SK-N-SH (cell line): ENCODE measurements at regions not wholly inside any gene's neighbourhood (a gene's known extent, or its start where the extent isn't known, plus 50 kb on each side); places are given as distances from the start of the nearest gene placed in this dataset.

Experiments
- CTCF ChIA-PET: fragments of 300-600, 350-600 bp; formaldehyde crosslinking; extraction: SDS; loops from one replicate; lab custom pipeline; 2021; lab: Yijun Ruan, JAX
- POLR2A ChIA-PET: fragments of 350-600 bp; sonication (Branson Sonifier 250); formaldehyde crosslinking; extraction: SDS; loops from one replicate; lab custom pipeline; 2020; ENCODE audit warnings: antibody characterized with exemption, inconsistent platforms; lab: Yijun Ruan, JAX
- DNase-seq: peaks from one replicate; pipeline ENCODE4 v3.0.0; 2012
- H2AFZ ChIP-seq: fragments of 200-600 bp; sonication (generic); 2 replicates; pipeline ENCODE4 v1.8.1; 2016; ENCODE audit warnings: antibody characterized with exemption, mild to moderate bottlenecking, low read depth
- H3F3A ChIP-seq: fragments of 200-600 bp; sonication (generic); replicated peaks from 2 replicates; pipeline ENCODE3; 2016; ENCODE audit warnings: antibody characterized with exemption, mild to moderate bottlenecking; ENCODE audit not compliant: insufficient read depth
- H3K27ac ChIP-seq, 2 experiments: fragments of 200-500 bp in 1 of 2; fragments of 200-600 bp in 1 of 2; sonication (Bioruptor generic) in 1 of 2; sonication (generic), shearing (Covaris generic) in 1 of 2; 2 replicates each; pipeline versions ENCODE4 v1.5.1 to v1.6.1; 2014 to 2016; ENCODE audit warnings: low read depth in 2 of 2, inconsistent platforms in 1 of 2, low read length in 1 of 2, mild to moderate bottlenecking in 1 of 2, mixed read lengths in 1 of 2
- H3K27me3 ChIP-seq: fragments of 200-600 bp; sonication (generic), shearing (Covaris generic); 2 replicates; pipeline ENCODE4 v1.6.1; 2016; ENCODE audit warnings: mixed run types; ENCODE audit not compliant: insufficient read depth
- H3K36me3 ChIP-seq, 2 experiments: fragments of 200-500 bp in 1 of 2; fragments of 200-600 bp in 1 of 2; sonication (Bioruptor generic) in 1 of 2; sonication (generic) in 1 of 2; replicated peaks in 1 of 2; 2 replicates each; pipeline versions ENCODE3 to v1.5.1; 2014 to 2016; ENCODE audit warnings: low read length in 1 of 2, mild to moderate bottlenecking in 1 of 2; ENCODE audit not compliant: insufficient read depth in 2 of 2, control insufficient read depth in 1 of 2
- H3K4me1 ChIP-seq, 2 experiments: fragments of 200-500 bp in 1 of 2; fragments of 200-600 bp in 1 of 2; sonication (Bioruptor generic) in 1 of 2; sonication (generic), shearing (Covaris generic) in 1 of 2; 2 replicates each; pipeline versions ENCODE4 v1.5.1 to v1.6.1; 2014 to 2016; ENCODE audit warnings: low read depth in 1 of 2, low read length in 1 of 2, mixed run types in 1 of 2; ENCODE audit not compliant: insufficient read depth in 2 of 2, control insufficient read depth in 1 of 2
- H3K4me2 ChIP-seq: fragments of 200-600 bp; sonication (generic), shearing (Covaris generic); 2 replicates; pipeline ENCODE4 v1.6.1; 2017; ENCODE audit warnings: mixed run types
- H3K4me3 ChIP-seq, 2 experiments: fragments of 200-500 bp in 1 of 2; fragments of 200-600 bp in 1 of 2; sonication (Bioruptor generic) in 1 of 2; sonication (generic), shearing (Covaris generic) in 1 of 2; 2 replicates each; pipeline versions ENCODE4 v1.5.1 to v1.8.1; 2014 to 2016; ENCODE audit warnings: low read depth in 2 of 2, inconsistent platforms in 1 of 2, low read length in 1 of 2, mild to moderate bottlenecking in 1 of 2, mixed read lengths in 1 of 2, moderate library complexity in 1 of 2
- H3K79me2 ChIP-seq: fragments of 200-600 bp; sonication (generic); 2 replicates; pipeline ENCODE4 v1.8.1; 2017; ENCODE audit warnings: mild to moderate bottlenecking; ENCODE audit not compliant: insufficient read depth
- H3K9ac ChIP-seq: fragments of 200-600 bp; sonication (generic); 2 replicates; pipeline ENCODE4 v1.6.1; 2017; ENCODE audit warnings: mixed run types
- H3K9me2 ChIP-seq: fragments of 200-600 bp; sonication (generic); 2 replicates; pipeline ENCODE4 v1.6.1; 2017; ENCODE audit warnings: mixed run types
- H3K9me3 ChIP-seq: fragments of 200-600 bp; sonication (generic); 2 replicates; pipeline ENCODE4 v1.6.1; 2017; ENCODE audit warnings: mixed run types, mild to moderate bottlenecking, moderate library complexity
- H4K20me1 ChIP-seq: fragments of 200-600 bp; sonication (generic); 2 replicates; pipeline ENCODE4 v1.6.1; 2017; ENCODE audit warnings: mild to moderate bottlenecking, mixed run types; ENCODE audit not compliant: insufficient read depth
- ELF1 ChIP-seq: IDR thresholded peaks from 2 replicates; pipeline ENCODE4 v1.4.0; 2012
- EZH2phosphoT487 ChIP-seq: fragments of 200-600 bp; sonication (generic); IDR thresholded peaks from 2 replicates; pipeline ENCODE4 v1.6.1; 2017; ENCODE audit warnings: low read depth, mixed run types, mild to moderate bottlenecking, antibody characterized with exemption, moderate library complexity, borderline replicate concordance
- FOXM1 ChIP-seq: IDR thresholded peaks from 2 replicates; pipeline ENCODE4 v1.4.0; 2012; ENCODE audit warnings: low read depth, mild to moderate bottlenecking
- MEF2A ChIP-seq: IDR thresholded peaks from 2 replicates; pipeline ENCODE4 v1.4.0; 2012; ENCODE audit warnings: low read depth, borderline replicate concordance
- NFIC ChIP-seq: IDR thresholded peaks from 2 replicates; pipeline ENCODE4 v1.4.0; 2012; ENCODE audit warnings: borderline replicate concordance
- NRF1 ChIP-seq: IDR thresholded peaks from 2 replicates; pipeline ENCODE4 v1.6.1; 2012; ENCODE audit warnings: low read depth, mild to moderate bottlenecking, low read length
- RFX5 ChIP-seq: IDR thresholded peaks from 2 replicates; pipeline ENCODE4 v1.6.1; 2012; ENCODE audit warnings: mild to moderate bottlenecking, improper control_type of control experiment, low read length
- RXRA ChIP-seq: IDR thresholded peaks from 2 replicates; pipeline ENCODE4 v1.4.0; 2012; ENCODE audit warnings: low read depth, mild to moderate bottlenecking, borderline replicate concordance
- SIN3A ChIP-seq: IDR thresholded peaks from 2 replicates; pipeline ENCODE4 v1.6.1; 2012; ENCODE audit warnings: low read depth, mild to moderate bottlenecking, low read length, moderate library complexity, borderline replicate concordance
- TEAD4 ChIP-seq: IDR thresholded peaks from 2 replicates; pipeline ENCODE4 v1.4.0; 2012; ENCODE audit warnings: mild to moderate bottlenecking, borderline replicate concordance; ENCODE audit not compliant: insufficient read depth
- WGBS: methylation state at CpG from one replicate; pipeline ENCODE4 v1.1.6; 2017; ENCODE audit warnings: low lambda C conversion rate; 5-methylcytosine and 5-hydroxymethylcytosine counted together
- TF ChIP-seq, protein P1 (sequence below): IDR thresholded peaks from 2 replicates; pipeline ENCODE4; 2012
- TF ChIP-seq, protein P2 (sequence below): fragments of 200-600 bp; sonication (generic); IDR thresholded peaks from 2 replicates; pipeline ENCODE4 v1.6.1; 2017; ENCODE audit warnings: antibody characterized with exemption, mild to moderate bottlenecking, moderate library complexity
- TF ChIP-seq, protein P3 (sequence below): IDR thresholded peaks from 2 replicates; pipeline ENCODE4 v1.6.1; 2012; ENCODE audit warnings: mild to moderate bottlenecking, low read depth, low read length, moderate library complexity
- TF ChIP-seq, protein P4 (sequence below): IDR thresholded peaks from 2 replicates; pipeline ENCODE4 v1.4.0; 2012; ENCODE audit warnings: low read depth, borderline replicate concordance
- TF ChIP-seq, protein P5 (sequence below): IDR thresholded peaks from 2 replicates; pipeline ENCODE4 v1.4.0; 2012; ENCODE audit warnings: low read depth
- TF ChIP-seq, protein P6 (sequence below): fragments of 150-350 bp; IDR thresholded peaks from 2 replicates; pipeline ENCODE4 v1.6.1; 2017; ENCODE audit warnings: antibody characterized with exemption, low read length, low read depth, borderline replicate concordance
- TF ChIP-seq, protein P7 (sequence below): IDR thresholded peaks from 2 replicates; pipeline ENCODE4 v1.4.0; 2012; ENCODE audit warnings: low read depth, borderline replicate concordance

DNA sequence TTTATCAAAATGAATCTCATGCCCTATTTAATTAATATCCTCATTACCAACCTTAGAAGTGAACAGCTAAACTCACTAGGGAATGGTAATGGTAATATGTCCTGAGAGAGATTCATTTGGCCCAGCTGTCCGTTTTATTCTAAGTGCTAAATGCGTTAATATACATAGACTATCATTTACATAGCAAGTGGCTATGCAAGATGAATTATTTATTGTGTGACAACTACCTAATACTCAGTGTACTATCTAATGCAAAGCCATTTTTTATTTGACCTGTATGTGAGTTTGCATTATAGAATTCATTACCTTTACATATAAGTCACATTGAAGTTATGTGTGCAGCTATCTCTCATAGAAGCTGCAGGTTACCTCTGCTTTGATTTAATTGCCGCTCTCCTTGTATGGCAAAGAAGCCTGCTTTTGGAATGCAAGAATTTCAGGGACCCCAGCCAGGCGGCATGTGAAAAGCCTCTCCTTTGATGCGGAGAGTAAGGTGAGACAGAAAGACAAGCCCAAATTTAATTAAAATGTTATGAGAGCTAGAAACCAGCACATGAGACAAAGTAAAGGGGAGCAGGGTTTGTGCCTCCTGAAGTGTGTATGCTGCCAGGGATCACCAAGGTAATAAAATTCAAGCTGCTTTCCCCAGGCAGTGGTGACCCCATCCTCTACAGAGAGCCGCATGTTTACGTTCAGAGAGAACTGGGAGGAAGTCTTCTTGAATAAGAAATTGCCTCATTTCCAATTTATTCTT lies 693.0 kb upstream of the MAP3K7 start:
- H3K9me3 ChIP-seq, result no peaks in the 10 kb centered on the region
- H2AFZ ChIP-seq, result no peak overlapping the region
- POLR2A ChIA-PET, result no interaction called here
- no peaks in the 10 kb centered on the region for H3K36me3 ChIP-seq
- H3K27ac ChIP-seq, result no peak overlapping the region
- no peaks in the 10 kb centered on the region for H3F3A ChIP-seq
- H3K79me2 ChIP-seq, result no peaks in the 10 kb centered on the region
- H3K4me3 ChIP-seq, result no peak overlapping the region
- CTCF ChIA-PET, result interaction anchor here (1.2 kb wide), 1 partner anchor 1365 kb away, joined by 3 read pairs; no protein-coding TSS in a partner anchor
- no peaks in the 10 kb centered on the region; a peak in 1 of 4 replicates for H3K4me1 ChIP-seq
- no peaks in the 10 kb centered on the region for H3K27me3 ChIP-seq
- TF ChIP-seq EZH2phosphoT487, result no peak
- TF ChIP-seq, protein P1, sequence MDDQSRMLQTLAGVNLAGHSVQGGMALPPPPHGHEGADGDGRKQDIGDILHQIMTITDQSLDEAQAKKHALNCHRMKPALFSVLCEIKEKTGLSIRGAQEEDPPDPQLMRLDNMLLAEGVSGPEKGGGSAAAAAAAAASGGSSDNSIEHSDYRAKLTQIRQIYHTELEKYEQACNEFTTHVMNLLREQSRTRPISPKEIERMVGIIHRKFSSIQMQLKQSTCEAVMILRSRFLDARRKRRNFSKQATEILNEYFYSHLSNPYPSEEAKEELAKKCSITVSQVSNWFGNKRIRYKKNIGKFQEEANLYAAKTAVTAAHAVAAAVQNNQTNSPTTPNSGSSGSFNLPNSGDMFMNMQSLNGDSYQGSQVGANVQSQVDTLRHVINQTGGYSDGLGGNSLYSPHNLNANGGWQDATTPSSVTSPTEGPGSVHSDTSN, result no peak
- no peak for TF ChIP-seq RFX5
- no peak for TF ChIP-seq NRF1
- no peak for TF ChIP-seq TEAD4
- TF ChIP-seq, protein P2, sequence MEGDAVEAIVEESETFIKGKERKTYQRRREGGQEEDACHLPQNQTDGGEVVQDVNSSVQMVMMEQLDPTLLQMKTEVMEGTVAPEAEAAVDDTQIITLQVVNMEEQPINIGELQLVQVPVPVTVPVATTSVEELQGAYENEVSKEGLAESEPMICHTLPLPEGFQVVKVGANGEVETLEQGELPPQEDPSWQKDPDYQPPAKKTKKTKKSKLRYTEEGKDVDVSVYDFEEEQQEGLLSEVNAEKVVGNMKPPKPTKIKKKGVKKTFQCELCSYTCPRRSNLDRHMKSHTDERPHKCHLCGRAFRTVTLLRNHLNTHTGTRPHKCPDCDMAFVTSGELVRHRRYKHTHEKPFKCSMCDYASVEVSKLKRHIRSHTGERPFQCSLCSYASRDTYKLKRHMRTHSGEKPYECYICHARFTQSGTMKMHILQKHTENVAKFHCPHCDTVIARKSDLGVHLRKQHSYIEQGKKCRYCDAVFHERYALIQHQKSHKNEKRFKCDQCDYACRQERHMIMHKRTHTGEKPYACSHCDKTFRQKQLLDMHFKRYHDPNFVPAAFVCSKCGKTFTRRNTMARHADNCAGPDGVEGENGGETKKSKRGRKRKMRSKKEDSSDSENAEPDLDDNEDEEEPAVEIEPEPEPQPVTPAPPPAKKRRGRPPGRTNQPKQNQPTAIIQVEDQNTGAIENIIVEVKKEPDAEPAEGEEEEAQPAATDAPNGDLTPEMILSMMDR, result no peak
- TF ChIP-seq, protein P3, sequence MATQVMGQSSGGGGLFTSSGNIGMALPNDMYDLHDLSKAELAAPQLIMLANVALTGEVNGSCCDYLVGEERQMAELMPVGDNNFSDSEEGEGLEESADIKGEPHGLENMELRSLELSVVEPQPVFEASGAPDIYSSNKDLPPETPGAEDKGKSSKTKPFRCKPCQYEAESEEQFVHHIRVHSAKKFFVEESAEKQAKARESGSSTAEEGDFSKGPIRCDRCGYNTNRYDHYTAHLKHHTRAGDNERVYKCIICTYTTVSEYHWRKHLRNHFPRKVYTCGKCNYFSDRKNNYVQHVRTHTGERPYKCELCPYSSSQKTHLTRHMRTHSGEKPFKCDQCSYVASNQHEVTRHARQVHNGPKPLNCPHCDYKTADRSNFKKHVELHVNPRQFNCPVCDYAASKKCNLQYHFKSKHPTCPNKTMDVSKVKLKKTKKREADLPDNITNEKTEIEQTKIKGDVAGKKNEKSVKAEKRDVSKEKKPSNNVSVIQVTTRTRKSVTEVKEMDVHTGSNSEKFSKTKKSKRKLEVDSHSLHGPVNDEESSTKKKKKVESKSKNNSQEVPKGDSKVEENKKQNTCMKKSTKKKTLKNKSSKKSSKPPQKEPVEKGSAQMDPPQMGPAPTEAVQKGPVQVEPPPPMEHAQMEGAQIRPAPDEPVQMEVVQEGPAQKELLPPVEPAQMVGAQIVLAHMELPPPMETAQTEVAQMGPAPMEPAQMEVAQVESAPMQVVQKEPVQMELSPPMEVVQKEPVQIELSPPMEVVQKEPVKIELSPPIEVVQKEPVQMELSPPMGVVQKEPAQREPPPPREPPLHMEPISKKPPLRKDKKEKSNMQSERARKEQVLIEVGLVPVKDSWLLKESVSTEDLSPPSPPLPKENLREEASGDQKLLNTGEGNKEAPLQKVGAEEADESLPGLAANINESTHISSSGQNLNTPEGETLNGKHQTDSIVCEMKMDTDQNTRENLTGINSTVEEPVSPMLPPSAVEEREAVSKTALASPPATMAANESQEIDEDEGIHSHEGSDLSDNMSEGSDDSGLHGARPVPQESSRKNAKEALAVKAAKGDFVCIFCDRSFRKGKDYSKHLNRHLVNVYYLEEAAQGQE, result no peak
- TF ChIP-seq, protein P4, sequence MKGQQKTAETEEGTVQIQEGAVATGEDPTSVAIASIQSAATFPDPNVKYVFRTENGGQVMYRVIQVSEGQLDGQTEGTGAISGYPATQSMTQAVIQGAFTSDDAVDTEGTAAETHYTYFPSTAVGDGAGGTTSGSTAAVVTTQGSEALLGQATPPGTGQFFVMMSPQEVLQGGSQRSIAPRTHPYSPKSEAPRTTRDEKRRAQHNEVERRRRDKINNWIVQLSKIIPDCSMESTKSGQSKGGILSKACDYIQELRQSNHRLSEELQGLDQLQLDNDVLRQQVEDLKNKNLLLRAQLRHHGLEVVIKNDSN, result no peak
- TF ChIP-seq, protein P5, sequence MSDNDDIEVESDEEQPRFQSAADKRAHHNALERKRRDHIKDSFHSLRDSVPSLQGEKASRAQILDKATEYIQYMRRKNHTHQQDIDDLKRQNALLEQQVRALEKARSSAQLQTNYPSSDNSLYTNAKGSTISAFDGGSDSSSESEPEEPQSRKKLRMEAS, result no peak
- TF ChIP-seq MEF2A, result no peak
- TF ChIP-seq NFIC, result no peak
- no peak for TF ChIP-seq SIN3A
- TF ChIP-seq ELF1, result no peak
- TF ChIP-seq, protein P6, sequence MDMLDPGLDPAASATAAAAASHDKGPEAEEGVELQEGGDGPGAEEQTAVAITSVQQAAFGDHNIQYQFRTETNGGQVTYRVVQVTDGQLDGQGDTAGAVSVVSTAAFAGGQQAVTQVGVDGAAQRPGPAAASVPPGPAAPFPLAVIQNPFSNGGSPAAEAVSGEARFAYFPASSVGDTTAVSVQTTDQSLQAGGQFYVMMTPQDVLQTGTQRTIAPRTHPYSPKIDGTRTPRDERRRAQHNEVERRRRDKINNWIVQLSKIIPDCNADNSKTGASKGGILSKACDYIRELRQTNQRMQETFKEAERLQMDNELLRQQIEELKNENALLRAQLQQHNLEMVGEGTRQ, result no peak
- TF ChIP-seq FOXM1, result no peak
- TF ChIP-seq, protein P7, sequence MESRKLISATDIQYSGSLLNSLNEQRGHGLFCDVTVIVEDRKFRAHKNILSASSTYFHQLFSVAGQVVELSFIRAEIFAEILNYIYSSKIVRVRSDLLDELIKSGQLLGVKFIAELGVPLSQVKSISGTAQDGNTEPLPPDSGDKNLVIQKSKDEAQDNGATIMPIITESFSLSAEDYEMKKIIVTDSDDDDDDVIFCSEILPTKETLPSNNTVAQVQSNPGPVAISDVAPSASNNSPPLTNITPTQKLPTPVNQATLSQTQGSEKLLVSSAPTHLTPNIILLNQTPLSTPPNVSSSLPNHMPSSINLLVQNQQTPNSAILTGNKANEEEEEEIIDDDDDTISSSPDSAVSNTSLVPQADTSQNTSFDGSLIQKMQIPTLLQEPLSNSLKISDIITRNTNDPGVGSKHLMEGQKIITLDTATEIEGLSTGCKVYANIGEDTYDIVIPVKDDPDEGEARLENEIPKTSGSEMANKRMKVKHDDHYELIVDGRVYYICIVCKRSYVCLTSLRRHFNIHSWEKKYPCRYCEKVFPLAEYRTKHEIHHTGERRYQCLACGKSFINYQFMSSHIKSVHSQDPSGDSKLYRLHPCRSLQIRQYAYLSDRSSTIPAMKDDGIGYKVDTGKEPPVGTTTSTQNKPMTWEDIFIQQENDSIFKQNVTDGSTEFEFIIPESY, result no peak
- no peak for TF ChIP-seq RXRA
- no peak overlapping the region for H3K4me2 ChIP-seq
- H3K9me2 ChIP-seq, result no peaks in the 10 kb centered on the region
- WGBS, result 22% methylated on average over 7 of the region's 7 CpGs
- DNase-seq, result no peak
- no peak overlapping the region for H3K9ac ChIP-seq
- no peaks in the 10 kb centered on the region for H4K20me1 ChIP-seq
